Gastroesophageal sphincter (tissue), 4 donors: ENCODE measurements at regions not wholly inside any gene's neighbourhood (a gene's known extent, or its start where the extent isn't known, plus 50 kb on each side); places are given as distances from the start of the nearest gene placed in this dataset.

ENCODE experiments used
- ATAC-seq: fragments of 150-250 bp; one replicate; pipeline ENCODE4 v1.9.1; 2016; ENCODE audit warnings: mild to moderate bottlenecking, moderate library complexity
- H3K27ac ChIP-seq, 4 donors: fragments of 200-600 bp; sonication (generic) in 3 of 4; 1 replicate in 3 of 4; 2 replicates in 1 of 4; pipeline ENCODE4 v1.5.1; 2016 to 2019
- H3K27me3 ChIP-seq: fragments of 200-600 bp; sonication (generic); one replicate; pipeline ENCODE4 v1.5.1; 2019
- H3K36me3 ChIP-seq, 2 donors: fragments of 200-600 bp; sonication (generic); one replicate each; pipeline ENCODE4 v1.5.1; 2019; ENCODE audit warnings: control low read depth in 1 of 2
- H3K4me1 ChIP-seq, 3 donors: fragments of 200-600 bp; sonication (generic); 1 replicate in 2 of 3; 2 replicates in 1 of 3; pipeline ENCODE4 v1.5.1; 2016 to 2019; ENCODE audit warnings: control low read depth in 2 of 3
- H3K4me3 ChIP-seq, 2 donors: fragments of 200-600 bp; sonication (generic); one replicate each; pipeline ENCODE4 v1.5.1; 2019; ENCODE audit warnings: mild to moderate bottlenecking in 1 of 2, moderate library complexity in 1 of 2
- H3K9me3 ChIP-seq, 3 donors: fragments of 200-600 bp; sonication (generic); one replicate each; pipeline ENCODE4 v1.5.1; 2017 to 2019; ENCODE audit warnings: control low read depth in 2 of 3
- EP300 ChIP-seq: sonication (generic); formaldehyde crosslinking; IDR thresholded peaks from one replicate; pipeline ENCODE4 v1.6.1; 2017; ENCODE audit warnings: antibody characterized with exemption, mild to moderate bottlenecking
- POLR2A ChIP-seq, 2 donors: fragments of 450-650 bp; IDR thresholded peaks; one replicate each; pipeline ENCODE4 v1.6.1; 2017; ENCODE audit warnings: antibody characterized with exemption in 2 of 2, mild to moderate bottlenecking in 2 of 2, moderate library complexity in 1 of 2
- POLR2AphosphoS5 ChIP-seq: sonication (generic); formaldehyde crosslinking; IDR thresholded peaks from one replicate; pipeline ENCODE4 v1.6.1; 2017; ENCODE audit warnings: antibody characterized with exemption
- WGBS, 2 donors: methylation state at CpG; one replicate each; pipeline ENCODE4 v1.1.5; 2018; ENCODE audit warnings: low coverage in 1 of 2; 5-methylcytosine and 5-hydroxymethylcytosine counted together
- TF ChIP-seq, protein P1 (sequence below), 4 experiments: fragments of 200-600 bp in 2 of 4; fragments of 450-650 bp in 2 of 4; sonication (generic) in 1 of 4; IDR thresholded peaks; one replicate each; pipeline ENCODE4 v1.5.1; 2017 to 2019; ENCODE audit warnings: antibody characterized with exemption in 4 of 4, mild to moderate bottlenecking in 2 of 4, moderate library complexity in 2 of 4

DNA sequence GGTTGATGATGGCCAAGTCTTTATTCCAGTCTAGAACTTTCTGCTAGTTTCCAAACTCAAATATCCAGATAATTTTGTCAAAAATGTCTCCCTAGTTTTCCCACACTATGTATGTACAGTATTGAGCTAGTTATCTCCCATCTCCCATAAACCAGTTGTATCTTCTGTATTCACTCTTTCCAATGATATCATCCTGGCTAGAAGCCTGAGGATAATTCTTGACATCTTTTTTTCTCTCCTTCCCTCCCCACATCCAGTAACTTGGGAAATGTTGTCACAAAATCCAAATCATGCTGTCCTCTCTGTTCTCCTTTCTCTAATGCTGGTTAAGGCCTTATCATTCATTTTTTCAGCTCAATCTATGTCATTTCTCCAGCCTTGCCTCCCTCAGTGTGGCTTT is 553.8 kb upstream of the FANCL start:
- Histone ChIP-seq H3K27ac (no peak overlapping the region), H3K4me1 (no peaks in the 10 kb centered on the region), H3K9me3 (no peaks in the 10 kb centered on the region), H3K27me3 (peaks cover 11% of the 10 kb centered on the region), H3K36me3 (no peaks in the 10 kb centered on the region), H3K4me3 (no peak overlapping the region)
- ATAC-seq = no peak
- no peak for TF ChIP-seq POLR2AphosphoS5
- no peak for TF ChIP-seq EP300
- TF ChIP-seq, protein P1, sequence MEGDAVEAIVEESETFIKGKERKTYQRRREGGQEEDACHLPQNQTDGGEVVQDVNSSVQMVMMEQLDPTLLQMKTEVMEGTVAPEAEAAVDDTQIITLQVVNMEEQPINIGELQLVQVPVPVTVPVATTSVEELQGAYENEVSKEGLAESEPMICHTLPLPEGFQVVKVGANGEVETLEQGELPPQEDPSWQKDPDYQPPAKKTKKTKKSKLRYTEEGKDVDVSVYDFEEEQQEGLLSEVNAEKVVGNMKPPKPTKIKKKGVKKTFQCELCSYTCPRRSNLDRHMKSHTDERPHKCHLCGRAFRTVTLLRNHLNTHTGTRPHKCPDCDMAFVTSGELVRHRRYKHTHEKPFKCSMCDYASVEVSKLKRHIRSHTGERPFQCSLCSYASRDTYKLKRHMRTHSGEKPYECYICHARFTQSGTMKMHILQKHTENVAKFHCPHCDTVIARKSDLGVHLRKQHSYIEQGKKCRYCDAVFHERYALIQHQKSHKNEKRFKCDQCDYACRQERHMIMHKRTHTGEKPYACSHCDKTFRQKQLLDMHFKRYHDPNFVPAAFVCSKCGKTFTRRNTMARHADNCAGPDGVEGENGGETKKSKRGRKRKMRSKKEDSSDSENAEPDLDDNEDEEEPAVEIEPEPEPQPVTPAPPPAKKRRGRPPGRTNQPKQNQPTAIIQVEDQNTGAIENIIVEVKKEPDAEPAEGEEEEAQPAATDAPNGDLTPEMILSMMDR (IDR thresholded peaks at IDR 0.05) = no peak
- no peak for TF ChIP-seq POLR2A (IDR thresholded peaks at IDR 0.05)

DNA sequence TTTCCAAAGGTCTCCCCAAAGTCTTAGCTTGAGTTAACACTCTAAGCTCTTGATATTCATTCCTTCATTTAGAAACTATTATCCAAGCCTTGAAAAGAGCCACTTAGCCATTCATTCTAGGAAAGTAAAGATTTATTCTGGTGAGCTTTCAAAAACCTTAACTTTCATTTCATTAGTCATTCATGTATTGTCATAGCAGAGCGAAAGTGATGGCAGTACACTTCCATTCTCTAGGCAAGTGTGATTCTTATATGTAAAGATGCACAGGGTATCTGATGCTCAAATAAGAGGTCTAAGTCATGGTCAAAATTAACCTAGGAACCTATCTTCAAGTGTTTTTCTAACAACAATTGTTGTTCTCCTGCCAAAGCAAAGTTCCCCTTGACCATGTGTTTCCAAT is 553.0 kb upstream of the FANCL start:
- Histone ChIP-seq H3K27me3 (peaks cover 11% of the 10 kb centered on the region), H3K36me3 (no peaks in the 10 kb centered on the region), H3K27ac (no peak overlapping the region), H3K4me1 (no peaks in the 10 kb centered on the region), H3K9me3 (no peaks in the 10 kb centered on the region), H3K4me3 (no peak overlapping the region)
- no peak for TF ChIP-seq POLR2AphosphoS5
- TF ChIP-seq POLR2A (IDR thresholded peaks at IDR 0.05) = no peak
- TF ChIP-seq EP300 = no peak
- TF ChIP-seq, protein P1 (IDR thresholded peaks at IDR 0.05) = no peak
- ATAC-seq = no peak
- 63 to 100% methylated on average over 1 of the region's 1 CpG for WGBS, 2 donors

DNA sequence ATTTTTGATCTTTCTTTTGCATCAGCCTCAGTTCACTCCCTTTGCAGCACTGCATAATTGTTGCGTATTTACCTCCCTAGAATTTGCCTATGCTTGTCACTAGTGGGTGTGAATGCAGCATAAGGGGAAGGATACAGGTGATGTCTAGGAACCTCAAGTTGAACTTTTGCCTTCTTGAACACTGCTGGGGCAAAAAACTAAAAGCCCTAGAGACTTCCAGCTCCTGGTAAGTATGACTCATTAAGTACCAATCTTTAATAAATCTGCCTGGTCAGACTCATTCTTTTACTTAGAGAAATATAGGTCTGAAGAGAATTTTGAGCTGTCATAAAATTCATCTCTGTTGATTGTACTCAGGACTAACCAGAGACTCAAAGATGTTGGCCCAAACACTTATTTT is 547.3 kb upstream of the FANCL start:
- H3K36me3 ChIP-seq = no peaks in the 10 kb centered on the region
- no peak for ATAC-seq
- no peak overlapping the region for H3K4me3 ChIP-seq
- WGBS, 2 donors = 100% methylated on average over 1 of the region's 1 CpG
- no peaks in the 10 kb centered on the region for H3K27me3 ChIP-seq
- H3K27ac ChIP-seq = no peak overlapping the region
- no peaks in the 10 kb centered on the region for H3K4me1 ChIP-seq
- no peaks in the 10 kb centered on the region for H3K9me3 ChIP-seq
- no peak for TF ChIP-seq POLR2A (IDR thresholded peaks at IDR 0.05)
- TF ChIP-seq, protein P1 (IDR thresholded peaks at IDR 0.05) = no peak
- TF ChIP-seq EP300 = no peak
- TF ChIP-seq POLR2AphosphoS5 = no peak

DNA sequence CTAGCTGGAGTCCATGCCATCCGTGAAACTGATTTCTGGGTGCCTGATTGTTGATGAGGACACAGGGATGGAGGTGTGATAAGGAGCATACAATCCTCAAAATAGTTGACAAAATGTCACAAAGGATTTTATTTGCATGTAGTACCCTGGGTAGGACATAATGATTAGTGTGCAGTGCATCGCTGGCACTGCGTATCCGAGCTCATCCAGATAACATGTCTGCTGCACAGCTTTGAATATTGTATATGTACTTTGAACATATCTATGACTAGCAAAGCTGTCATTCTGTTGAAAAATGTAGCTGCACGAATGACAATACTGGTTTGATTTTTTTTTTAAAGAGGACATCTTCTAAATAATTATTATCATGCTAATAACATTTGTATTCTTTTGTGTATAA is 529.7 kb upstream of the FANCL start:
- WGBS, 2 donors = 73 to 90% methylated on average over 3 to 5 of the region's 5 CpGs
- Histone ChIP-seq H3K27ac (no peak overlapping the region), H3K4me3 (no peak overlapping the region), H3K4me1 (no peaks in the 10 kb centered on the region), H3K36me3 (no peaks in the 10 kb centered on the region), H3K27me3 (peaks cover 23% of the 10 kb centered on the region), H3K9me3 (no peaks in the 10 kb centered on the region)
- ATAC-seq = no peak
- TF ChIP-seq, protein P1 (IDR thresholded peaks at IDR 0.05) = no peak
- no peak for TF ChIP-seq POLR2A (IDR thresholded peaks at IDR 0.05)
- no peak for TF ChIP-seq POLR2AphosphoS5
- no peak for TF ChIP-seq EP300

DNA sequence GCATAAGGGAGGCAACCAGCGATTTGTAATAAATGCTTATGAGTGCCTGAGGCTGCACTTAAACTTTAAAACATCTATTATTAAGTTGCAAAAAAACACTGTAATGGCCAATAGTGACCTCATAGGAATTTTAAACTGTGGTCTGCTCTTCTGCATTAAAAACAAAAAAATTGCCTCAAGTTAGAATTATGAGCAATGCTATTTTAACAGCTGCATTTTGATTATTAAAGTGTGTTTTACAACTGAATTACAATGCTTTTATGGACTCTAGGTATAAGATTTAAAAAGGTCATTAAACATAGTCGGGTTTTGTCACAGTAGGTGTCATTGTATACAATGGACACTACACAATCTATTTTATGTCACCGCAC is 528.7 kb upstream of the FANCL start:
- Histone ChIP-seq H3K27ac (no peak overlapping the region), H3K4me3 (no peak overlapping the region), H3K9me3 (no peaks in the 10 kb centered on the region), H3K27me3 (peaks cover 23% of the 10 kb centered on the region), H3K36me3 (no peaks in the 10 kb centered on the region), H3K4me1 (no peaks in the 10 kb centered on the region)
- 46 to 61% methylated on average over 3 of the region's 3 CpGs for WGBS, 2 donors
- no peak for ATAC-seq
- TF ChIP-seq POLR2A (IDR thresholded peaks at IDR 0.05) (no peak), EP300 (no peak), POLR2AphosphoS5 (no peak)
- TF ChIP-seq, protein P1 (IDR thresholded peaks at IDR 0.05) = no peak
